Spleen (tissue), 7 donors: ENCODE measurements at regions not wholly inside any gene's neighbourhood (a gene's known extent, or its start where the extent isn't known, plus 50 kb on each side); places are given as distances from the start of the nearest gene placed in this dataset.
"Not testable (repeated sequence)": the region's sequence is repeated elsewhere in the genome, so short reads cannot be mapped to it uniquely, and the experiment has no call there.

Source experiments
- CTCF ChIP-seq, 11 experiments: fragments of 200-600 bp in 7 of 11; fragments of 450-650 bp in 4 of 11; sonication (generic) in 4 of 11; IDR thresholded peaks in 8 of 11; conservative IDR thresholded peaks in 3 of 11; 1 replicate in 7 of 11; 2 replicates in 4 of 11; pipeline versions ENCODE4 v1.4.0 to v1.8.0; 2016 to 2021; ENCODE audit warnings: antibody characterized with exemption in 11 of 11, inconsistent platforms in 4 of 11, mild to moderate bottlenecking in 1 of 11
- POLR2A ChIP-seq, 3 donors: fragments of 450-650 bp; IDR thresholded peaks; one replicate each; pipeline ENCODE4 v1.5.1; 2017; ENCODE audit warnings: antibody characterized with exemption in 3 of 3, mild to moderate bottlenecking in 1 of 3
- POLR2AphosphoS5 ChIP-seq, 3 donors: sonication (generic); formaldehyde crosslinking; IDR thresholded peaks; one replicate each; pipeline ENCODE4 v1.5.1; 2017; ENCODE audit warnings: antibody characterized with exemption in 3 of 3
- donor health status: DM: no; HTN: no; CAD: no; lungs with moderate emphysema.
- donor health status: DM: no; HTN: no; CAD: no.
- donor health status: DM: no; HTN: no; CAD: no.

- TF ChIP-seq CTCF (IDR thresholded peaks at IDR 0.05 in 8 of 11, conservative IDR thresholded peaks at IDR 0.05 in 3 of 11); POLR2A (IDR thresholded peaks at IDR 0.05); POLR2AphosphoS5 (IDR thresholded peaks at IDR 0.05): not testable (repeated sequence)
Measured at GRCh38 chr6:26279371-26279770, 85.6 kb upstream of the BTN3A2 start.
